ENCODE measurements at regions not wholly inside any gene's neighbourhood (a gene's known extent, or its start where the extent isn't known, plus 50 kb on each side); places are given as distances from the start of the nearest gene placed in this dataset.

GRCh38 chr16:16940351-16940750 is 530.4 kb downstream of the XYLT1 start:
- TF ChIP-seq, protein P1, sequence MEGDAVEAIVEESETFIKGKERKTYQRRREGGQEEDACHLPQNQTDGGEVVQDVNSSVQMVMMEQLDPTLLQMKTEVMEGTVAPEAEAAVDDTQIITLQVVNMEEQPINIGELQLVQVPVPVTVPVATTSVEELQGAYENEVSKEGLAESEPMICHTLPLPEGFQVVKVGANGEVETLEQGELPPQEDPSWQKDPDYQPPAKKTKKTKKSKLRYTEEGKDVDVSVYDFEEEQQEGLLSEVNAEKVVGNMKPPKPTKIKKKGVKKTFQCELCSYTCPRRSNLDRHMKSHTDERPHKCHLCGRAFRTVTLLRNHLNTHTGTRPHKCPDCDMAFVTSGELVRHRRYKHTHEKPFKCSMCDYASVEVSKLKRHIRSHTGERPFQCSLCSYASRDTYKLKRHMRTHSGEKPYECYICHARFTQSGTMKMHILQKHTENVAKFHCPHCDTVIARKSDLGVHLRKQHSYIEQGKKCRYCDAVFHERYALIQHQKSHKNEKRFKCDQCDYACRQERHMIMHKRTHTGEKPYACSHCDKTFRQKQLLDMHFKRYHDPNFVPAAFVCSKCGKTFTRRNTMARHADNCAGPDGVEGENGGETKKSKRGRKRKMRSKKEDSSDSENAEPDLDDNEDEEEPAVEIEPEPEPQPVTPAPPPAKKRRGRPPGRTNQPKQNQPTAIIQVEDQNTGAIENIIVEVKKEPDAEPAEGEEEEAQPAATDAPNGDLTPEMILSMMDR (IDR thresholded peaks at IDR 0.05 in 8 of 11, conservative IDR thresholded peaks at IDR 0.05 in 3 of 11), result no peak
- TF ChIP-seq POLR2A (IDR thresholded peaks at IDR 0.05) (no peak), POLR2AphosphoS5 (IDR thresholded peaks at IDR 0.05) (no peak)
